NCI-H2227 treated with DMSO at 0.1 percent for 48 hours (cell line): ENCODE measurements at regions not wholly inside any gene's neighbourhood (a gene's known extent, or its start where the extent isn't known, plus 50 kb on each side); places are given as distances from the start of the nearest gene placed in this dataset.
"Not testable (repeated sequence)": the region's sequence is repeated elsewhere in the genome, so short reads cannot be mapped to it uniquely, and the experiment has no call there.

Experiments used
- DNase-seq: peaks from one replicate; lab custom pipeline; 2025; lab: John Stamatoyannopoulos, UW

DNA sequence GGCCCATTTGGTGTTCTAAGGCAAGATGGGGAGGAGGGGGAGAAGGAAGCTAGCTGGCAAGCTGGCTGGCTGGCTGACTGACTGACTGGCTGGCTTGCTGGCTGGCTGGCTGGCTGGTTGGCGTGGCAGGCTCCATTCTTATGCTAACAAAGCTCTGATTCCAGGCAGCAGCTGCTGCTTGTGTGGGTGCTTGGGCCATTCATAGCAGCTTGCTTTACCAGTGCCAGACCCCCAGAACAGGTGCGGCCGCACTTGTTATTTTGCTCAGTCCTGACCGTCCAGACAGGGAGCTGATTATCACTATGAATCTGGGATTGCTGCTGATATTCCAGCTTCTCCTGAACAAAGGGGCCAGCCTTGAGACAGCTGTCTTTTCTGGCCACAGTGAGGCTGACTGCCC, 131.2 kb upstream of the PAK3 start:
- DNase-seq, result no peak

DNA sequence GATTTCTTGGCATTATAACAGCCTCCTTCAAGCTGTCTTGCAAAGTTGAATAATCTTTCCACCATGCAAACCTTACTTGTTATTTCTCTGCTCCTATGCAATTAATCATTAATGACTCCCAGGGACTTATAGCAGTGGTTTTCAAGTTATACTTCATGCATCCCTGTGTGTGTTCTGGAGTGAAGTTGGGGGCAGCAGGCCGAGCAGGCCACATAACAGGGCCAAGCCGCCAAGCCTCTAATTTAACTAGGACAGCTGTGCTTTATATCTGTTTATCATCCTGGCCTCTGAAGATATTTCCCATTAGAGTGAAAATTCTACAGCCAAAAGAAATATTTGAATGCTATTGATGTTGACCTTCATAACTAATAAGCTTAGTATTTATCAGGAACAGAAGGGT, 133.5 kb upstream of the PAK3 start:
- DNase-seq, result no peak

DNA sequence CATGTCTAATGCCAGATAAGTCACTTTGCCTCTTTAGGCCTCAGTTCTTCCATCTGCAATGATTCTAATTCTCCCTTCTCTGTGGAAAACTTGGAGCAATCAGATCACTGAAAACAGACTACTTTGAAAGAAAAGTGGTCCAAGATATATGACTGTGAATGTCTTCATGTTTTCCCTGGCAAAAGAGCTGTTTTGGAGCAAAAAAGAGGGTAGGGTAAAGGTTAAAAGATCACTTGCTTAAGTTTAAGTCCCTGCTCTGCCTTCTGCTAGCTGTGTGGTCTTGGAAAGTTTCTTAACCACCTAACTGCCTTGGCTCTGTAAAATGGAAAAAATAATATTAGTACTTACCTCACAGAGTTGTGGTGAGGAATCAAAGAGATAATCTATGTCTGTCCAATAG, 140.3 kb upstream of the PAK3 start:
- DNase-seq, result no peak

DNA sequence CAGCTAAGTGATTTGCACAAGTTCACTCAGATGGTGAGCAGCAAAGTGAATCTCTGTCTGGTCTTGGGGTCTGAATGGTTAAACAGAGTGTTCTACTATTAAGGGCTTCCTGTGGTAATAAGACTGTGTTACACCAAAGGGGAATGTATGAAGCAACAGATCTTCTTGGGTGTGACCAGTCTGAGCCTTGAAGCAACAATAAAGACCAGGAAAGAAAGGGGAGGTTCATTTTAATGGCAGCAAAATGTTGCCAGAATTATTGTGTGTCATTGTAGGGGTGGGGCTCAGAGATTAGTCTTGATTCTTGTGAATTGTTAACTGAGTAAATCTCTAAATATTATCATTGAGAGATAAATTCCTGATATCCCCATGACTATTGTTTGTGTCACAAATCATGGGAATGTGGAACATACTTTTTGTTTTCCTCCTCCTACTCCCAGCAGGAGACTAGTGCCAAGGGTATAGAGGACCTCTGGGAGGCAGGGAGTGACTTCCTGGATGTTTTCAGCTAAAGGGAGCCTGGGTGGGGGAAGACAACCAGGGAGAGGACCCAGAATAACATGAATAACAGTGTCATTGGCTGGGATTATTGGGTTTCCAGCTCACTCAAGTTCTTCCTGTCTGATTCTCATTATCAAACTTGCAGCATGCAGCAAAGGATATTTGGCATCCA, 141.4 kb upstream of the PAK3 start:
- DNase-seq, result no peak

DNA sequence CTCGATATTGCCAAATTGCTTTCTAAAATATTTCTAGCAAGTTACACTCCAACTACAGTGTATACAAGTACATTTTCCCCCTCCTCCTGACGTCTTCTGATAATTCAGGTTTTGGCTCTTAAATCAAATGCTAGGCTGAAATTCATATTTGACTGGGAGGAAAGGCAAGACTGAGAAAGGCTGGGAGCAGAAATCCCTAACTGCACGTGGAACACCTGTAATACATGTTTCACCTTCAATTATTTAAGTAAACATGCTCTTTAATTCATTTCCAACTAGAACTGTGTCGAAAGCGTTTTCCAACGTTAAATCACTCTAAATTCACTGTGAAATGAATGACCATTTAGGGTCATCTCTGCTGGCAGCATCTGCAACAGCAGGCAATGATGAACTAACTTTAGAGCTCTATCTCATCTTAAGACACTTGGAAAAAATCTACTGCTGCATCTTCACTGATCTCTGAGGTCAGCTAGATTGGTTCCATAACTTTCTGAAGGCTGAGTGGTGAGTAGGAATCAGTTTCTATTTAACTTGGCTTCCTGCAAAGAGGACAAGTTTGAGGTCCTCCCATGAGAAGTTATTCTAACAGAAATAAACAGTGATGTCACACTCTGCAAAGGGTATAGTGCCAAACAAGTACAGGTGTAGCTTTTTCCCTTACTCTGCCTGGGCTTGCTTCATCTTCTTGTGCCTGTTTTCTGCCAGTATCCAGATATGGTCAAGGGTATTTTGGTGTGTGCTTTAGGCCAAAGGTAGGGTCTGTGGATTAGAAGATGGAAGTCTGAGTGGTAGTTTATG, 144.3 kb upstream of the PAK3 start:
- no peak for DNase-seq

DNA sequence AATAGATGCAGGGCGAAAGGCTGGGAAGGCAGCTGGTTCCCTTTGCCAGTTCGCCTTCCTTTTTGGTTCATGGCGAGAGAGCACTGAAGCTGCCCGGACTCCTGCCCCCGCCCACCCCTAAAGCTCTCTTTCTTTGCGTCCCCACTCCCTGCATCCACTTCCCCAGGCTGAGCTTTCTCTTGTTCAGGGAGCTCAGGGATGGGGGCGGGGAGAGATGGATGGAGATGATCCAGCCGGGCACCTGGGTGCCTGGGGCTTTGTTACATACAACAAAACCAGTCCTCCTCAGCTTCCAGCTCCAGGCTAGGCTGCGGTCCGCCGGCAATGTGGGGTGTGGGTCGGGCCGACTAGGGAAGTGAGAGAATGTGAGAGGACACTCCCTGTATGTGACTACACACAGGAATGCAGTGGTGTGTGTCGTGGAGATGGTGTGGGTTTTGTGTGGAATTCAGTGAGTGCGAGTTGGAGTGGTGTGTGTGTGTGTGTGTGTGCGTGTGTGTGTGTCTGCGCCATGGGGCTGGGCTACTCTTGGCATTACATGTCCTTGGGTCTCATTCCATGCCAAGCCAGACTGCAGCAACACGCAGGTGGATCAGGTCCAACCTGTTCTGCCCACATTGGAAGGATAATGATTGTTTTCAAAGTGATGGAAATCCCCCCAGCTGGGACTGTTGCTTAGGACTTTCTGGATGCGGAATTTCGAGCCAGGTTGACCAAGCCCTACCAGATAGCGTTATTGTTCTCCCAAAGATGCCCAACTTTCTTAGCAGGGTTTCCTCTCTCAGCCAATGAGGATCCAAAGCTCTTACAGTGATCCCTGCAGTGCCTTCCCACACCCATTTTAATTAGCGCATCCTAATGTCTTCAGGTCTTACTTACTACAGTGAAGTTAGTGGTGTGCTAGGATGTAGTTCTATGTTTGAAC, 149.4 kb upstream of the CHRDL1 start:
- DNase-seq, result no peak

DNA sequence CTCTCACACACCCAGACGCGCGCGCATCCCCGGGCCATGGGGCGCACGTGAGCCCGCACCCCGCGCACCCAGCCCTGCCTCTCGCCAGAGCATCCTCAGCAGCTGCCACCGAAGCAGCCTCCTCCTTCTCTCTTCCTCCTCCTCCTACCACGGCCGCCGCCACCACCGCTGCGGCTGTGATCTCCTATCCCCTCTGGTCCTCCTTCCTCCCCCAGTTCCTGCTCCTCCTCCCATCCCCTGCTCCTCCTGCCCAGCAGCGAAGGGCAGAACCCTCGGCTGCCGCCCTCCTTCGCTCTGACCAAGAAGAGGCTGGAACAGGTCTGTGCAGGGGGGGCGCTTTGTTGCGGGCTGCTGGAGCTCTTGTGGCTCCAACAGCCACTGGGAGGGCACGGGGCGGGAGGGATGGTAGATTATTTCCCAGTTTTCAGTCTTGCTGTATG, 148.7 kb upstream of the CHRDL1 start:
- peak; percentile 50 for DNase-seq

DNA sequence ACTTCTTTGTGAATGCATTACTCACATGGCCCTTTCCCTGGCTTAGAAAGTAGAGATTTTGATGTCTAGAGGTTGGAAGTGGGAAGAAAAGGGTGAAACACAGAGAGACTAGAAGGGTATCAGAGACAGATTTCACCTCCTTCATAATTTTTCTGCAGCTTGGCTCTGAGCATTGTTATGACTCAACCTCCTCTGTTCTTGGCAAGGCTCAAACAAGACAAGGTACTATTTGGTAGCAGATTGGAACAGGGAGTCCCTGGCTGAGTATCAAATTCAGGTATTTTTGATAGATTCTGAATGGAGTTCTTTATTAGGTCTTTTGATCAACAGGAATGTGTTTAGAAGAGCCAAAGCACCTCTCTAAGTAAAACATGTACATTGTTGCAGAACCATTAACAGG, 146.3 kb upstream of the CHRDL1 start:
- DNase-seq, result no peak

DNA sequence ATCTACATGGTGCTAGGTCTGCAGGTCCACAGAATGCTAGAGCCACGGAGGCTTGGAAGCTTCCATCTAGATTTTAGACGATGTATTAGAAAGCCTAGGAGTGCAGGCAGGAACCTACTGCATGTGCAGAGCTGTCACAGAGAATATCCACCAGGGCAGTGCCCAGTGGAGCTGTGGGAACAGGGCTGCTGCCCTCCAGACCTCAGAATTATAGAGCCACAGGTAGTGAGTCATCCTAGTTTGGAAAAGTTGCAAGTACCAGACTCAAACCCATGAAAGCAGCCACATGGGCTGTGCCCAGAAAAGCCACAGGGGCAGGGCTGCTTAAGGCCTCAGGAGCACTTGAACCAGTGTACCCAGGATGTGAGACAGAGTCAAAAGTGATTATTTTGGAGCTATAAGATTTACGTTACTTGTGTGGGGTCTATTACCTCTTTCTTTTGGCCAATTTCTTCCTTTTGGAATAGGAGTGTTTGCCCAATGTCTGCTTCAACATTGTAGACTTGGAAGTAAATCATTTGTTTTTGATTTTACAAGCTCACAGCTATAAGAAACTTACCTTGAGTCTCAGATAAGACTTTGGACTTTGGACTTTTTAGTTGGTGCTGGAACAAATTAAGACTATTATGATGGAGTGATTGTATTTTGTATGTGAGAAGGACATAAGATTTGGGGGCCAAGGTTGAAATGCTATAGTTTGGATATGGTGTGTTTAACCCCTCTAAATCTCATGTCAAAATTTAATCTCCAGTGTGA, 143.5 kb upstream of the CHRDL1 start:
- no peak for DNase-seq

DNA sequence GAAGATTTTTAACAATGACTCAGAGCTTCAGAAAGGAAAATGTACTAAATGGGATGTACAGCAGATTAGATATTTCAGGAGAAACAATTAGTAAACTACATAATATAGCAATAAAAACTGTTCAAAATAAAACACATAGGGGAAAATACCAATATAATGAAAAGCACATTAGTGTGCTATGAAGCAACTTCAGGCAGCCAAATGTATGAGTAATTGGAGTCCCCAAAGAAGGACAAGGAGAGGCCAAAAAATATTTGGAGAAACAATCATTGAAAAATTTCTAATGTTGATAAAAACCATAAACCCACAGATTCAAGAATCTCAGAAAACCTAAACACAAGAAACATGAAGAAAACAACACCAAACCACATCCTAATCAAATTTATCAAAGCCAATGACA, 129.3 kb upstream of the CHRDL1 start:
- no peak for DNase-seq

DNA sequence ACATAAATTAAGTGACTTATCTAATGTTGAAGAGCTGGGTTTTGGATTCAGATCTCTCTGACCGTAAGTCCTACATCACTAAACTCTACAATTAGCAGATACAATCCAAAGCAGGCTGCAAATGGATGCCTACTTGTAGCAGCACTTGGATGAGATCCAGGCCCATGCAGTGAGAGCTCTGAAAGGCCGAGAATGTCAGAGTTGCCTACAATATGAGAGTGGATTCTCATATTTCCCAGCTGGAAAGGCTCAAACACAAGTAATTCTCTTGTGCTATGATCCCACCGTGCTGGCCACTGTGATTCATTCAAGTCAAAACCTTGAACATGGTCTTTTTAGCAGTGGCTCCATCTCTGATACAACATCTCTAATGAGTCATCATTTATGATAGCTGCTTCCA, 125.4 kb upstream of the CHRDL1 start:
- DNase-seq, result no peak

DNA sequence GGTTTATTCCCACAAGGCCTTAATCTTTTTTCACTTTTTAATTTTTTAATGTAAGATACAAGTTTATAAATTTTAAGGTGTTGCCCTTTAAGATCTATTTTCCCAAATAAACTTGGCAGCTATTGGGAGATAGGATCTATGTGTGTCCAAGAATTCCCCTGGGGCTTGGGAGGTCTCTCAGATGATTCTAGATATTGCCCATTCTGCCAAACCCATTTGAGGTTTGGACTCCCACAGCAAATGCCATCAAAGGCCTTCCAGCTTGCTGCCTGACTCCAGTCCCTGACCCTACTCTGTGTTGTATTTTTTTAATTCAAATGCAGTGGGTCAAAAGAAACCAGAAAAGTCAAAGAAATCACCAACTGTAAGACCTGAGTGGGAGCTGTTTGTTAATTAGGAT, 120.0 kb upstream of the CHRDL1 start:
- DNase-seq, result no peak

DNA sequence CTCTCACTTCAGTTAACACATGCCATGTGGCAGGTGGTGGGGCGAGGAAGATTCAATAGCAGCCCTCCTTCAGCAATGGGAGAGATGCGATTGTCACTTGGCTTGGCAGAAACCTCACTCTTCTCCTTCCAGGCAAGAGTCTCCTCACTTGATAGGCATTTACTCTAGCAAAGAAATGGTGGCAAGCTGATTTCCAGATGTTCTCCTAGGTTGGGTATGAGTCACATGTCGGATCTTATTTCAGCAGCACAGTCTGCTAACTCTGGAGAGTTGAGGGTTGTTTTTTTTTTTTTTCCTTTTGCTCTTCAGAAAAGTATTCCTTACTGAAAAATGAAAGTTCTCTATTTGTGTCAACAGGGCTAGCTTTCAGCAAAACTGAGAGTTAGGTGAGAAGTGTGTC, 119.5 kb upstream of the CHRDL1 start:
- no peak for DNase-seq

DNA sequence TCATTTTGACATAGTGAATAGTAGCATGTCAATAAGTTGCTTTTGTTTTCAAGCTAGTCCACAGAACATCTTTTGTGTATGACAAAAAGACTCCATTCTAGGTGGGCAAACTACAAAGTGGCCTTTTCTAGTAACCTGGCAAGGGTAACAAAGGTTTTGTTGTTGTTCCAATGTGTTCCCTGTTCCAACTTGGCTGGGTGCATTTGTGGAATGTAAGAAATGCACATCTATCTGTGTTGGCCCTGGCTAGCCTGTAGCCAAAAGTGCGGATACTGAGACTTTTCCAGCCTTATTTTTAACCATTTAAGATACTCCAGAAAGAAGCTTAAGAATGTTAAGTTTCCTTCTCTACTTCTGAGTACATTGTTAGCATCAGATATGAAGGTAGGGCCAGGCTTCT, 118.7 kb upstream of the CHRDL1 start:
- DNase-seq, result no peak

DNA sequence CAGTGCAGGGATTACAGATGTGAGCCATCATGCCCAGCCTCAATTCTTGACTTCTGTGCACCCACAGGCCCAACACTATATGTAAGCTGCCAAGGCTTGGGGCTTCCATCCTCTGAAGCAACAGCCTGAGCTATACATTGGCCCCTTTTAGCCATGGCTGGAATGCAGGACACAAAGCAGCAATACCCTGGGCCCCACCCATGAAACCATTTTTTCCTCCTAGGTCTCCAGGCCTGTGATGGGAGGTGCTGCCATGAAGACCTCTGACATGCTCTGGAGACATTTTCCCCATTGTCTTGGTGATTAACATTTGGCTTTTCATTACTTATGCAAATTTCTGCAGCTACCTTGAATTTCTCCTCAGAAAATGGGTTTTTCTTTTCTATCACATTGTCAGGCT, 109.1 kb upstream of the CHRDL1 start:
- not testable (repeated sequence) for DNase-seq

DNA sequence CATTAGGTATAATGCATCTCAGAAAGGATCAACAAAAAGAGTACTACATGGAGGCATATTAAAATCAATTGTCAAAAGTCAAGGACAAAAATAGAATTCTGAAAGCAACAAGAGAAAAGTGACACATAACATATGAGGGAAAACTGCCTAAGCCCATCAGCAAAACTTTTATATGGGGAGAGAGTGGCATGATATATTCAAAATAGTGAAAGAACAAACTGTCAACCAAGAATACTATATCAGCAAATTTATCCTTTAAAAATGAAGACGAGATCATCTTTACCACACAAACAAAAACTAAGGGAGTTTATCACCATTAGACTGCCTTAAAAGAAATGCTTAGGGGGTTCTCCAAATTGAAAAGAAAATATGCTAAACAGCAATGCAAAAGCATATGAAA, 86.4 kb upstream of the CHRDL1 start:
- DNase-seq, result no peak

DNA sequence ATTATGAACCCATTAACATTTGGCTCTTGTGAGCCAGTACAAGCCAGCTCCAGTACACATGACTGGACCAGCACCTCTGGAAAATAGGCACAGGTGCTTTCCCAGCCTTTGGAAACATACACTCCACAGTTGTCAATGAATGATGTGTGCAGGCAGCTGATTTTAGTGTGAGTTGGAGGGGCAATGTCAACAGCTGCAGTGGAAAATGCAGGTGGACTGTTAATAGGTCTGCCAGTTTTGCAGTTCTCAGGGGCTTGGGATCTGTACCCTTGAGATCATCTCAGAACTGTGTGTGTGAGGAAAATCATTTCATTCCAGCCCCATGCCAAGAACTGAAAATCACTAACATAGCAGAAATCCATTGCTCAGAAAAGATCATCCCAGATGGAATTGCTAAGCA, 81.7 kb upstream of the CHRDL1 start:
- DNase-seq, result no peak

DNA sequence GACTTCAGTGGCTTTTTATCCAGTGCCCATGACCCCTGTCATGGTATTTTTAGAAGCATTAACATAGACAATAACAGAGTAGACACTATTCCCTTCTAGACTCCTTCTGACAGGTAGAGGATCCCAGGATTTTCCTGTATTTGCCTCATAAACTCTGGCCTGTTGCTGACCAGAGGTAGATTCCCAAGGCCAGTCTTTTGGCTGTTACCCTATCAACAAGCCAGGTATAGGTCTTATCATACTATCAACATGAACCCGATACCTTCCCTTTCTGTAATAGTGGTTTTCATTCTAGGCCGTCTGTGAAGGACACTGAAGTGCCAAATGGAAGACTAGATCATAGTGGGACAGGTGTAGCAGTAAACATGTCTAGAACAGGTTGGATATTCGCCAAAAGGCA, 76.2 kb upstream of the CHRDL1 start:
- no peak for DNase-seq

DNA sequence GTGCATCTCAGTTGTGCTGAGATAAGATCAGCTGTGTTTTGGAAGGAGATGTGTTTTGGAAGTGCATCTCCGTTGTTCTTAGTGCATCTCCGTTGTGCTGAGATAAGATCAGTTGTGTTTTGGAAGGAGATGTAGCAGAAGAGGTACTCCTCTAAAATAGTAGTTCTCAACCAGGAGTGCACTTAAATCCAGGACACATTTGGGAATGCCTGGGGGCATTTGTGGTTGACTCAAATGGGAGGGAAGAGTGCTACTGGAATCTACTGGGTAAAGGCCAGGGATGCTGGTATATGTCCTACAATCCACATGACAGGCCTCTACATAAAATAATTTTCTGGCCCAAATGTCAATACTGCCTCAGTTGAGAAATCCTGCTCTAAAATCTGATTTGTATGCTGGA, 70.8 kb upstream of the CHRDL1 start:
- DNase-seq, result no peak

DNA sequence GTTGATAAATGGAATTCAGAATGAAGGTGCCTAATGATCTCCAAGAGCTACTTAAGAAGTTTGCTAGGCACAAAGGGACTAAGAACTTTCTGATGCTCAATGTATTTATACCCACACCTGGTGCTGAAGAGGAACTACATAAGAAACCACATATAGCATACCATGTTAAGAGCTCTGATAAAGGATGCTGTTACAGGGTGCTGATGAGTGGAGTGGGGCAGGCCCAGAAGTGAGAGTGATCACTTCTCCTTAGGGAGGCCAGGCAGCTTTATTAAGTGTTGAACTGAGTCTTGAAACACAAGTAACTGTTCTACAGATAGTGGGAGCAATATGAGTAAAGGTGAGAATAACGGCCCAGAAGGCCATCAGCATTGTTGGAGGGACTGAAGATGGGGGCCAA, 68.3 kb upstream of the CHRDL1 start:
- no peak for DNase-seq

DNA sequence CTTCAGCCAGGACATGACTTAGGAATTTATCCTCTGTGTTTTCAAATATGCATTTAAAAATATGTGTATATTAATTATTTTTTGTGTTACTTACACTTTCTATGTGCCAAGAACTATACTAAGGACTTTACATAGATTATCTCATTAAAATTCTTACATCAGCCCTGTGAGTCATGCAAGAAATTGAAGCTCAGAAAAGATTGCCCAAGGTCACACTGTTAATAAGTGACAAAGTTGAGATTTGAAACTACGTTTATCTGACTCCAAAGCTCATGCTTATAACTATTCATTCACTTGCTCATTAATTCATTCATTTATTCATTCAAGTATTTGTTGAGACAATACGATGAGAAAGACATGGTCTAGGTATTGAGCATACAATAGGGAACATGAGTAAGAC, 62.9 kb upstream of the CHRDL1 start:
- DNase-seq, result no peak

DNA sequence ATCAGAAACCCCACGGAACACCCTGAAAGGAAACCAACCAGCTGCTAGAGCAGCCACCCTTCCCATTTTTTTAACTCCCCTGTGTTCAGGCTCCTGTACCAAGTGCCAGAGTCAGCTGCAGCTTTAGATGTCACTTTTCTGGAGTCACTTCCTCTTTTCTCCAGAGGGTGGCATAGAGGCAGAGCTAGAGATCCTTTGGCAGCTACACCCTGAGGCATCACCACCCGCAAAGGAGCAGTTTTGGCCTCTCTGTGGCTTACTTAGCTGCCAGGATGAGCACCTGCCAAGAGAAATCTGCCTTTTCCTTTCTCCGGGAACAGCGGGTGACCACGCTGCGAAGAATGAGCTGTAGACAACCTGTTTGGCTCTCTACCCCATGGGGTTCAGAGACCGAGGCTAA, 58.0 kb upstream of the CHRDL1 start:
- no peak for DNase-seq
